OCI-LY1 (cell line): ENCODE measurements at regions not wholly inside any gene's neighbourhood (a gene's known extent, or its start where the extent isn't known, plus 50 kb on each side); places are given as distances from the start of the nearest gene placed in this dataset.

ENCODE experiments used
- H2AFZ ChIP-seq: fragments of 200-600 bp; sonication (generic), shearing (Covaris generic); 2 replicates; pipeline ENCODE4 v1.6.0; 2014; ENCODE audit warnings: antibody characterized with exemption, mild to moderate bottlenecking, low read length
- H3F3A ChIP-seq: fragments of 200-600 bp; sonication (generic), shearing (Covaris generic); 2 replicates; pipeline ENCODE4 v1.6.0; 2014; ENCODE audit warnings: mild to moderate bottlenecking, antibody characterized with exemption, low read length, moderate library complexity; ENCODE audit not compliant: insufficient read depth
- H3K27ac ChIP-seq: fragments of 200-600 bp; sonication (generic); 2 replicates; pipeline ENCODE4 v1.5.1; 2014; ENCODE audit warnings: low read length, mixed run types, mild to moderate bottlenecking, low read depth; ENCODE audit not compliant: poor library complexity, severe bottlenecking
- H3K27me3 ChIP-seq: fragments of 200-600 bp; sonication (generic); 2 replicates; pipeline ENCODE4 v1.6.0; 2014; ENCODE audit warnings: antibody characterized with exemption, mild to moderate bottlenecking, low read length, moderate library complexity; ENCODE audit not compliant: insufficient read depth
- H3K36me3 ChIP-seq: fragments of 200-600 bp; sonication (generic); 2 replicates; pipeline ENCODE4 v1.6.1; 2014; ENCODE audit warnings: mild to moderate bottlenecking, antibody characterized with exemption, low read length, moderate library complexity, mixed read lengths; ENCODE audit not compliant: insufficient read depth
- H3K4me1 ChIP-seq: fragments of 200-600 bp; sonication (generic); 2 replicates; pipeline ENCODE4 v1.5.1; 2014; ENCODE audit warnings: mild to moderate bottlenecking, low read length, moderate library complexity; ENCODE audit not compliant: insufficient read depth, severe bottlenecking
- H3K4me2 ChIP-seq: fragments of 200-600 bp; sonication (generic), shearing (Covaris generic); 2 replicates; pipeline ENCODE4 v1.6.1; 2014; ENCODE audit warnings: low read length
- H3K4me3 ChIP-seq: fragments of 200-600 bp; sonication (generic); 2 replicates; pipeline ENCODE4 v1.5.1; 2014; ENCODE audit warnings: low read length, low read depth, mild to moderate bottlenecking, mixed read lengths; ENCODE audit not compliant: poor library complexity, severe bottlenecking
- H3K79me2 ChIP-seq: fragments of 200-600 bp; shearing (Covaris generic); 2 replicates; pipeline ENCODE4 v1.6.1; 2016; ENCODE audit warnings: mixed run types, low read length, mixed read lengths; ENCODE audit not compliant: insufficient read depth
- H3K9ac ChIP-seq: fragments of 200-600 bp; sonication (generic), shearing (Covaris generic); 2 replicates; pipeline ENCODE4 v1.6.1; 2014; ENCODE audit warnings: mild to moderate bottlenecking, low read length, mixed read lengths
- H3K9me2 ChIP-seq: fragments of 200-600 bp; sonication (generic), shearing (Covaris generic); 2 replicates; pipeline ENCODE4 v1.6.1; 2014; ENCODE audit warnings: low read depth, mild to moderate bottlenecking, low read length, mixed read lengths
- H3K9me3 ChIP-seq: fragments of 200-600 bp; shearing (Covaris generic); 2 replicates; pipeline ENCODE4 v1.6.1; 2014; ENCODE audit warnings: low read length, mixed read lengths
- H4K20me1 ChIP-seq: fragments of 200-600 bp; sonication (generic), shearing (Covaris generic); 2 replicates; pipeline ENCODE4 v1.6.0; 2016; ENCODE audit warnings: mild to moderate bottlenecking, low read length; ENCODE audit not compliant: insufficient read depth
- CTCF ChIP-seq: fragments of 200-600 bp; sonication (generic), shearing (Covaris generic); IDR thresholded peaks from 2 replicates; pipeline ENCODE4 v1.5.1; 2017; ENCODE audit warnings: mild to moderate bottlenecking, antibody characterized with exemption, low read length, moderate library complexity, mixed read lengths
- EZH2 ChIP-seq: fragments of 200-600 bp; sonication (generic), shearing (Covaris generic); IDR thresholded peaks from 2 replicates; pipeline ENCODE4 v1.8.0; 2017; ENCODE audit warnings: borderline replicate concordance, mixed run types, mild to moderate bottlenecking, antibody characterized with exemption, low read length, moderate library complexity, mixed read lengths

- TF ChIP-seq CTCF (no peak), EZH2 (no peak)
- no peaks in the 10 kb centered on the region for H3K4me1 ChIP-seq
These were observed 173.1 kb upstream of the TNRC6C start for GRCh38 chr17:77785312-77785905.

GRCh38 chr17:77786090-77786489, 172.4 kb upstream of the TNRC6C start:
- H3K4me2 ChIP-seq = no peak overlapping the region

More at GRCh38 chr17:77785312-77785905, 173.1 kb upstream of the TNRC6C start:
- Histone ChIP-seq H2AFZ (no peak overlapping the region), H3K9me2 (no peaks in the 10 kb centered on the region), H3F3A (no peaks in the 10 kb centered on the region), H3K79me2 (no peaks in the 10 kb centered on the region), H3K9ac (no peak overlapping the region), H3K4me2 (no peak overlapping the region), H3K27ac (no peak overlapping the region), H3K4me3 (no peak overlapping the region), H3K27me3 (peaks cover 2% of the 10 kb centered on the region; the same call in 1 of the 2 replicates), H3K36me3 (no peaks in the 10 kb centered on the region), H3K9me3 (no peaks in the 10 kb centered on the region), H4K20me1 (no peaks in the 10 kb centered on the region)

GRCh38 chr17:77786740-77787505, 171.6 kb upstream of the TNRC6C start:
- no peak overlapping the region for H3K4me2 ChIP-seq
- H3K4me1 ChIP-seq = no peaks in the 10 kb centered on the region
- no peak overlapping the region for H3K27ac ChIP-seq
- H3K4me3 ChIP-seq = no peak overlapping the region
- no peaks in the 10 kb centered on the region for H3K27me3 ChIP-seq
- H3K9me2 ChIP-seq = no peaks in the 10 kb centered on the region
- H3F3A ChIP-seq = no peaks in the 10 kb centered on the region
- H2AFZ ChIP-seq = no peak overlapping the region
- TF ChIP-seq CTCF (no peak), EZH2 (no peak)
- H3K36me3 ChIP-seq = no peaks in the 10 kb centered on the region
- H3K9ac ChIP-seq = no peak overlapping the region
- no peaks in the 10 kb centered on the region for H4K20me1 ChIP-seq
- no peaks in the 10 kb centered on the region for H3K79me2 ChIP-seq
- H3K9me3 ChIP-seq = no peaks in the 10 kb centered on the region

More at GRCh38 chr17:77786090-77786489, 172.4 kb upstream of the TNRC6C start:
- Histone ChIP-seq H3K4me1 (no peaks in the 10 kb centered on the region), H3K27me3 (no peaks in the 10 kb centered on the region), H3K9me3 (no peaks in the 10 kb centered on the region), H4K20me1 (no peaks in the 10 kb centered on the region), H2AFZ (no peak overlapping the region), H3K9me2 (no peaks in the 10 kb centered on the region), H3K4me3 (no peak overlapping the region), H3K79me2 (no peaks in the 10 kb centered on the region), H3F3A (no peaks in the 10 kb centered on the region), H3K36me3 (no peaks in the 10 kb centered on the region), H3K9ac (no peak overlapping the region), H3K27ac (no peak overlapping the region)
- TF ChIP-seq CTCF (no peak), EZH2 (no peak)
